Panc1 (cell line): ENCODE measurements at regions not wholly inside any gene's neighbourhood (a gene's known extent, or its start where the extent isn't known, plus 50 kb on each side); places are given as distances from the start of the nearest gene placed in this dataset.

Experiments
- ATAC-seq: fragments of 200-7000 bp; cut with Tn5 transposase; 2 replicates; pipeline ENCODE4 v1.9.1; 2020; ENCODE audit warnings: mild to moderate bottlenecking, moderate library complexity
- BruUV-seq: library from RNA; stranded (reverse); fragments of 400-500 nt; replicated peaks from 2 replicates; lab custom pipeline; 2021; lab: Mats Ljungman, UMichigan
- CTCF ChIA-PET: fragments of 300-600 bp; sonication (Branson Sonifier 250); formaldehyde crosslinking; loops from one replicate; lab custom pipeline; 2022; ENCODE audit warnings: antibody characterized with exemption; lab: Charles Lee
- POLR2A ChIA-PET: fragments of 300-600 bp; sonication (Branson Sonifier 250); formaldehyde crosslinking; loops from one replicate; lab custom pipeline; 2022; ENCODE audit warnings: antibody characterized with exemption; lab: Charles Lee
- DNase-seq: peaks from one replicate; pipeline ENCODE4 v3.0.0-alpha.2; 2010; ENCODE audit warnings: low read depth, low spot score
- H3K27ac ChIP-seq: 2 replicates; pipeline ENCODE4 v1.5.1; 2011; ENCODE audit warnings: mild to moderate bottlenecking, low read length, inconsistent platforms
- H3K27me3 ChIP-seq: fragments of 200-500 bp; sonication (Bioruptor generic); 2 replicates; pipeline ENCODE4 v1.6.0; 2014; ENCODE audit warnings: low read length, inconsistent platforms; ENCODE audit not compliant: control insufficient read depth, insufficient read depth
- H3K36me3 ChIP-seq: fragments of 200-500 bp; sonication (Bioruptor generic); 2 replicates; pipeline ENCODE4 v1.5.1; 2014; ENCODE audit warnings: inconsistent platforms, mild to moderate bottlenecking, low read length, moderate library complexity; ENCODE audit not compliant: control insufficient read depth, insufficient read depth
- H3K4me1 ChIP-seq: 2 replicates; pipeline ENCODE4 v1.5.1; 2011; ENCODE audit warnings: inconsistent platforms, mild to moderate bottlenecking, low read length, moderate library complexity; ENCODE audit not compliant: control insufficient read depth, insufficient read depth
- H3K4me3 ChIP-seq, 2 experiments: 2 replicates each; pipeline ENCODE4 v1.5.1; 2011 to 2012; ENCODE audit warnings: low read depth in 2 of 2, low read length in 2 of 2, mild to moderate bottlenecking in 2 of 2, inconsistent platforms in 1 of 2, moderate library complexity in 1 of 2
- H3K9me3 ChIP-seq: fragments of 200-500 bp; sonication (Bioruptor generic); 2 replicates; pipeline ENCODE4 v1.5.1; 2014; ENCODE audit warnings: low read depth, mild to moderate bottlenecking, inconsistent platforms, low read length, moderate library complexity; ENCODE audit not compliant: control insufficient read depth, insufficient read depth
- POLR2AphosphoS5 ChIP-seq: IDR thresholded peaks from 2 replicates; pipeline ENCODE4 v1.6.1; 2012; ENCODE audit warnings: mild to moderate bottlenecking, low read depth, low read length, moderate library complexity
- SIN3A ChIP-seq: IDR thresholded peaks from 2 replicates; pipeline ENCODE4 v1.6.1; 2012; ENCODE audit warnings: low read depth, mild to moderate bottlenecking, low read length, moderate library complexity, borderline replicate concordance; ENCODE audit not compliant: insufficient read depth
- TCF7L2 ChIP-seq: IDR thresholded peaks from 2 replicates; pipeline ENCODE4 v1.6.1; 2011; ENCODE audit warnings: mild to moderate bottlenecking, low read depth, low read length, inconsistent platforms
- in situ Hi-C: cut with HindIII; loops from 2 replicates; pipeline ENCODE4 v1.10.0; 2016; ENCODE audit warnings: low sequenced_read_pairs, low pct_unique_long_range_greater_than_20kb
- intact Hi-C: fragments of 100-400 bp; cut with micrococcal nuclease; formaldehyde crosslinking; loops from one replicate; pipeline ENCODE4 v1.10.0; 2022; ENCODE audit not compliant: unreplicated experiment
- TF ChIP-seq, protein P1 (sequence below), 2 experiments: IDR thresholded peaks; 2 replicates each; pipeline ENCODE4 v1.6.1; 2011 to 2012; ENCODE audit warnings: low read depth in 2 of 2, control low read depth in 1 of 2, low read length in 1 of 2, mild to moderate bottlenecking in 1 of 2, moderate library complexity in 1 of 2; ENCODE audit not compliant: insufficient read depth in 1 of 2
- TF ChIP-seq, protein P2 (sequence below): fragments of 450-650 bp; IDR thresholded peaks from 2 replicates; pipeline ENCODE4 v1.5.1; 2017; ENCODE audit warnings: mild to moderate bottlenecking

DNA sequence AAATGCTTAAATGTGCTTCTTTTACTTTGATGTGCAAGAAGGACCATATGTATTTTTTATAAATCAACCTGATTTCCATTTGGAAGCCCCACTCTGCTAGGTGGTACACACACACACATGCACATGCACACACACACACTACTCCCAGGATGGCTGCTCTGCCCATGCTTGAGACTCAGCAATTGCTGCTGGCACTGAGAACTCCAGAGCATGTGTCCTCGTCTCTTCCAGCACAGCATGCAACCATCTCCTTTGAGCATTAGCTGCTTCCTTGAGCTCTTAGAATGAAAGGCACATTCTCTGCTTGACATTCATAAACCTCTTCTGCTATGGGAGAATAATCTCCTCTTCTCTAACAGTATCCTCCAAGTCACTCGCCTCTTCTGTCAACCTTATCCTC, 115.9 kb downstream of the FEM1C start:
- TF ChIP-seq, protein P1, sequence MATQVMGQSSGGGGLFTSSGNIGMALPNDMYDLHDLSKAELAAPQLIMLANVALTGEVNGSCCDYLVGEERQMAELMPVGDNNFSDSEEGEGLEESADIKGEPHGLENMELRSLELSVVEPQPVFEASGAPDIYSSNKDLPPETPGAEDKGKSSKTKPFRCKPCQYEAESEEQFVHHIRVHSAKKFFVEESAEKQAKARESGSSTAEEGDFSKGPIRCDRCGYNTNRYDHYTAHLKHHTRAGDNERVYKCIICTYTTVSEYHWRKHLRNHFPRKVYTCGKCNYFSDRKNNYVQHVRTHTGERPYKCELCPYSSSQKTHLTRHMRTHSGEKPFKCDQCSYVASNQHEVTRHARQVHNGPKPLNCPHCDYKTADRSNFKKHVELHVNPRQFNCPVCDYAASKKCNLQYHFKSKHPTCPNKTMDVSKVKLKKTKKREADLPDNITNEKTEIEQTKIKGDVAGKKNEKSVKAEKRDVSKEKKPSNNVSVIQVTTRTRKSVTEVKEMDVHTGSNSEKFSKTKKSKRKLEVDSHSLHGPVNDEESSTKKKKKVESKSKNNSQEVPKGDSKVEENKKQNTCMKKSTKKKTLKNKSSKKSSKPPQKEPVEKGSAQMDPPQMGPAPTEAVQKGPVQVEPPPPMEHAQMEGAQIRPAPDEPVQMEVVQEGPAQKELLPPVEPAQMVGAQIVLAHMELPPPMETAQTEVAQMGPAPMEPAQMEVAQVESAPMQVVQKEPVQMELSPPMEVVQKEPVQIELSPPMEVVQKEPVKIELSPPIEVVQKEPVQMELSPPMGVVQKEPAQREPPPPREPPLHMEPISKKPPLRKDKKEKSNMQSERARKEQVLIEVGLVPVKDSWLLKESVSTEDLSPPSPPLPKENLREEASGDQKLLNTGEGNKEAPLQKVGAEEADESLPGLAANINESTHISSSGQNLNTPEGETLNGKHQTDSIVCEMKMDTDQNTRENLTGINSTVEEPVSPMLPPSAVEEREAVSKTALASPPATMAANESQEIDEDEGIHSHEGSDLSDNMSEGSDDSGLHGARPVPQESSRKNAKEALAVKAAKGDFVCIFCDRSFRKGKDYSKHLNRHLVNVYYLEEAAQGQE (IDR thresholded peaks at IDR 0.05; ENCODE audit: insufficient read depth in 1 of 2, low read depth in 2 of 2, low read length in 1 of 2): no peak
- TF ChIP-seq, protein P2, sequence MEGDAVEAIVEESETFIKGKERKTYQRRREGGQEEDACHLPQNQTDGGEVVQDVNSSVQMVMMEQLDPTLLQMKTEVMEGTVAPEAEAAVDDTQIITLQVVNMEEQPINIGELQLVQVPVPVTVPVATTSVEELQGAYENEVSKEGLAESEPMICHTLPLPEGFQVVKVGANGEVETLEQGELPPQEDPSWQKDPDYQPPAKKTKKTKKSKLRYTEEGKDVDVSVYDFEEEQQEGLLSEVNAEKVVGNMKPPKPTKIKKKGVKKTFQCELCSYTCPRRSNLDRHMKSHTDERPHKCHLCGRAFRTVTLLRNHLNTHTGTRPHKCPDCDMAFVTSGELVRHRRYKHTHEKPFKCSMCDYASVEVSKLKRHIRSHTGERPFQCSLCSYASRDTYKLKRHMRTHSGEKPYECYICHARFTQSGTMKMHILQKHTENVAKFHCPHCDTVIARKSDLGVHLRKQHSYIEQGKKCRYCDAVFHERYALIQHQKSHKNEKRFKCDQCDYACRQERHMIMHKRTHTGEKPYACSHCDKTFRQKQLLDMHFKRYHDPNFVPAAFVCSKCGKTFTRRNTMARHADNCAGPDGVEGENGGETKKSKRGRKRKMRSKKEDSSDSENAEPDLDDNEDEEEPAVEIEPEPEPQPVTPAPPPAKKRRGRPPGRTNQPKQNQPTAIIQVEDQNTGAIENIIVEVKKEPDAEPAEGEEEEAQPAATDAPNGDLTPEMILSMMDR: no peak
- TF ChIP-seq POLR2AphosphoS5 (no peak), TCF7L2 (no peak), SIN3A (no peak)
- Histone ChIP-seq H3K4me3 (no peak overlapping the region), H3K9me3 (no peaks in the 10 kb centered on the region), H3K4me1 (no peaks in the 10 kb centered on the region), H3K27ac (no peak overlapping the region), H3K27me3 (no peaks in the 10 kb centered on the region; the same call in 1 of the 2 replicates), H3K36me3 (no peaks in the 10 kb centered on the region)
- POLR2A ChIA-PET: no interaction called here
- DNase-seq (no peak), ATAC-seq (no peak)
- CTCF ChIA-PET: no interaction called here
- in situ Hi-C loops (no loop called here), intact Hi-C loops (no loop called here)
- BruUV-seq: no TSS peak

DNA sequence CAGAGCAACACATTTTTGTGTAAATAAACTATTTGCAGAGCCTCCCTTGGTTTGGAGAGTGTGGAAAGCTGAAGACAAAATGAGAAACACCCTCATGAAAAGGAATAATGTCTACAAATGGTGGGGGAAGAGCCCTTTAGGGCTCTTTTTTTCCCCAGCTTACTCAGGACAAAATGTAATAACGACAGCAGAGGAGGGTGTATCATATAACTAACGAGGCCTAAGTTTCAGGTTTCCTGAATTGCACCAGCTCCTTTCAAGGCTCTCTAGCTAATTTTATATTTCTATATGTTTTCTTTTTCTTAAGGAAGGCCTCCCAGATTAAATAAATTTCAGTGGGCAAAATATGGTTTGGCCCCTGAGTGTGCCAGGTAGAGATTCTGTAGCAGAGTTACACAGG, 116.3 kb downstream of the FEM1C start:
- intact Hi-C loops: no loop called here
- Histone ChIP-seq H3K9me3 (no peaks in the 10 kb centered on the region), H3K4me1 (no peaks in the 10 kb centered on the region), H3K27me3 (no peaks in the 10 kb centered on the region; the same call in 1 of the 2 replicates), H3K27ac (no peak overlapping the region), H3K36me3 (no peaks in the 10 kb centered on the region), H3K4me3 (no peak overlapping the region)
- TF ChIP-seq POLR2AphosphoS5 (no peak), SIN3A (no peak), TCF7L2 (no peak)
- TF ChIP-seq, protein P2: no peak
- TF ChIP-seq, protein P1 (IDR thresholded peaks at IDR 0.05; ENCODE audit: insufficient read depth in 1 of 2, low read depth in 2 of 2, low read length in 1 of 2): no peak
- no peak for ATAC-seq
- POLR2A ChIA-PET: no interaction called here
- CTCF ChIA-PET: interaction anchor here (0.6 kb wide), 1 partner anchor 269 kb away, joined by 3 read pairs; no protein-coding TSS in a partner anchor
- no TSS peak for BruUV-seq
- in situ Hi-C loops: no loop called here
- DNase-seq: no peak
